ENCODE measurements at regions not wholly inside any gene's neighbourhood (a gene's known extent, or its start where the extent isn't known, plus 50 kb on each side); places are given as distances from the start of the nearest gene placed in this dataset.
"Not testable (repeated sequence)": the region's sequence is repeated elsewhere in the genome, so short reads cannot be mapped to it uniquely, and the experiment has no call there.

DNA sequence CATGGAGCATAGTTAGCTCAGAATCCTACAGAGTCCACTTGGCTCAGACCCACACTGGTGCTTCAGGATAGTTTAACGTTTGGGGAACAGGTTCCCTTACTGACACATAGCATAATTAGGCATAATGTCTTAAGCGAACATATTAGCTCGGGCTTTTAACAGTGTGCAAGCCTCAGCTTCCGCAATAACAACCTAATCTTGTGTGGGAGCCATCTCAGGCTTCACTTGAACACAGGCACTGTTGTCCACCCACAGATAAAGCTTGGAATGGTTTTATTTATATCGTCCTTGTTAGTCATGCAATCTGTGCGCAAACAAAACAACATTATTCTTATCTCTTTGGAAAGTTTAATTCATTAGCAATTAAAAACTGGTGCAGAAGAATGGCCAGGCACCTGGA, 293.5 kb upstream of the NOTCH2NLA start:
- H3K27ac ChIP-seq; H3K36me3 ChIP-seq; intact Hi-C loops (cut with DNase I); DNase-seq (ENCODE audit: low spot score); H3K27me3 ChIP-seq (replicated peaks; ENCODE audit: insufficient read depth); H3K4me1 ChIP-seq (replicated peaks); H3K4me3 ChIP-seq; H3K9me3 ChIP-seq: not testable (repeated sequence)
- WGBS = no CpG with 5 or more reads among the region's 6 CpGs

DNA sequence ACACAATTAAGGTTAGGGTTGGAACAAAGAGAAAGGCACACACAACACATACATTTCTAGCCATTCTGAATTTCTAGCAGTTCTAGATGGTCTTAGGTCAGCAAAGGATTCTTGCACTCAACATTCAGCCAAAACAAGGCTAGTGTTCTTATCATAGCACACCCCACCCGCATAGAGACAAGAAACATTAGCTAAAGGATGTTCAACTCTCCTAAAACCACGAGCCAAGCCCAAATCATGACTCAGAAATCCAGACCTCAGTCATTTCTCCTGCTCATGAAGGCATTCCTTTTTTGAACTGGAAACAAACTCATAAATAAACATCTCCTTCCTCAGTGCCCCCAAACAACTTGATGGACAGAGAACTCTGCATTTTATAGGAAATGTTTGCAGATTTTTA, 293.0 kb upstream of the NOTCH2NLA start:
- H3K27me3 ChIP-seq (replicated peaks; ENCODE audit: insufficient read depth); H3K27ac ChIP-seq; H3K4me1 ChIP-seq (replicated peaks); H3K4me3 ChIP-seq; DNase-seq (ENCODE audit: low spot score); H3K36me3 ChIP-seq; intact Hi-C loops (cut with DNase I); H3K9me3 ChIP-seq: not testable (repeated sequence)
- no CpG with 5 or more reads among the region's 2 CpGs for WGBS

DNA sequence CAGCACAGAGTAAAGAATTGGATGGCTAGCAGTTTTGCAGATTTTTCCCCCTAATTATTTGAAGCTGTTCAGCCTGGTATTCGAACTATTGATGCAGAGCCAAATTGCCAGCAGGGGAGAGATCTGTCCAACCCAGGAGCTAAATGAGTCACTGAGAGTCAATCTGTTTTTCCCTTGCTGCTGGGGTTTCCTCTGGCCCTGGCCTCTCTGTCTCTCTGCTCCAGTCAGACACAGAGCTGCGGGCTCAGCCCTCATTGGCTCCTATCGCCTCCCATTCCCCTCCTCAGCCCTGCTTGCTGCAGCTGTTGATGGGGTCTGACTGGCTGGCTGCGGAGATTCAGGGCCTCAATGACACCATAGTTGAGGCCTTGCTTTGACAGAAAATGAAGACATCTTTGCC, 284.9 kb upstream of the NOTCH2NLA start:
- DNase-seq (ENCODE audit: low spot score); H3K4me3 ChIP-seq; H3K4me1 ChIP-seq (replicated peaks); H3K9me3 ChIP-seq; intact Hi-C loops (cut with DNase I); H3K36me3 ChIP-seq; H3K27me3 ChIP-seq (replicated peaks; ENCODE audit: insufficient read depth); H3K27ac ChIP-seq: not testable (repeated sequence)
- no CpG with 5 or more reads among the region's 4 CpGs for WGBS

DNA sequence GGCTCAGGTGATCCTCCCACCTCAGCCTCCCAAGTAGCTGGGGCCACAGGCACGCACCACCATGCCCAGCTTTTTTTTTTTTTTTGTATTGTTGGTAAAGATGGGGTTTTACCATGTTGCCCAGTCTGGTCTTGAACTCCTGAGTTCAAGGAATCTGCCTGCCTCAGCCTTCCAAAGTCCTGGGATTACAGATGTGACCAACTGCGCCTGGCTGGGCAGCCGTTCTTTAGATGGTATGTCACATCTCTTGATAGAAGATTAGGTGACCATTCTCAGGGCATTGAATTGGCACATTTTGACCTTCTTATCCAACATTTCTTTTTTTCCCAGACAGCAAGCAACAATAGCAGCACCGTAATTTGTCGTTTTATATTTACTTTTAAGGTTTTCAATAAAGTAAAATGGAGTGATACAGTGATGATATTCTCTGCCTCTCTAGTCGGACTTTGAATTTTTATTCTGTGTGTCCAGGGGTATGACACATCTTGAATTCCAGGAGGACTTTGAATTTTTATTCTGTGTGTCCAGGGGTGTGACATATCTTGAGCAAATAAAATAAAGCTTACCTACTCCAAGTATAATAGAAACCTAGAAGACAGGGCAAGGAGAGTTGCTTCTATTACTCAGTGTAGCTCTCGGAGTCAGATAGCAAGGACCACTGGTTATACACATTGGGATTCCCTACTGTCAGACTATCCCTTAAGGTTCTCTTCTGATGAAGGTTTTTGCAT, 282.4 kb upstream of the NOTCH2NLA start:
- H3K27ac ChIP-seq; H3K9me3 ChIP-seq; intact Hi-C loops (cut with DNase I); H3K4me3 ChIP-seq; H3K36me3 ChIP-seq; DNase-seq (ENCODE audit: low spot score); H3K4me1 ChIP-seq (replicated peaks); H3K27me3 ChIP-seq (replicated peaks; ENCODE audit: insufficient read depth): not testable (repeated sequence)
- WGBS = 90% methylated on average over 2 of the region's 7 CpGs

DNA sequence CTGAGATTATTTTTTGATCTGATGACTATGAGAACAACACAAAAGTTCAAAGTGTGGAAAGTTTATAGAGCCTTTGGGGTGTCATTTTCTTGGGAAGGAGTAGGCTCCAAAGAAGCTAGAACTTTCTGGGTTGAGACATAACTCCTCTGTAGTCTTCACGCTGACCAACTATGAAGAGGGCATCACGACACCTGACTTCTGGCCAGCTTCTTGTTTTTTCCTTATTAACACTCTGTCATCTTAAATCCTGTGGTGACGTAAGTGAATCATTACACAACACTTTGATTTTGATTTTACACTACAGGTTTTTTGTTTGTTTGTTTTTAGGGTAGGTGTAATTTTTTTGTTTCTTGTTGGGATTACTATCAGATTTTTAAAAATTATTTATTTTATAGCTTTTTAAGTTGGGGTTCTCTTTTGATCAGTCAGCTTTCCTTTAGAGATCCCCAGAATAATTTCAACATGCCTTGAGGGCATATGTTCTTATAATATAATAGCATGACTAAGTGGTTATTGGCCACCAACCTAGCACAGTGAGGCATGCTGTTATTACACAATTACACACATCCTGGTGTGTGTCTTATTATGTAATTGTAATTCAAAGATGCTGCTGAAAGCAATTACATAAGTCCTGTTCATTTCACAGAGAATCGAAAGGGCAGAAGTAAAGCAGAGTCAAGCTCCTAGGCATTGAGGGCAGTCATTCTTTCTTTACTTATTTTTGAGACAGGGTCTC, 281.6 kb upstream of the NOTCH2NLA start:
- WGBS = no CpG with 5 or more reads among the region's 4 CpGs
- H3K27me3 ChIP-seq (replicated peaks; ENCODE audit: insufficient read depth); H3K36me3 ChIP-seq; intact Hi-C loops (cut with DNase I); H3K9me3 ChIP-seq; H3K4me1 ChIP-seq (replicated peaks); H3K27ac ChIP-seq; DNase-seq (ENCODE audit: low spot score); H3K4me3 ChIP-seq: not testable (repeated sequence)

DNA sequence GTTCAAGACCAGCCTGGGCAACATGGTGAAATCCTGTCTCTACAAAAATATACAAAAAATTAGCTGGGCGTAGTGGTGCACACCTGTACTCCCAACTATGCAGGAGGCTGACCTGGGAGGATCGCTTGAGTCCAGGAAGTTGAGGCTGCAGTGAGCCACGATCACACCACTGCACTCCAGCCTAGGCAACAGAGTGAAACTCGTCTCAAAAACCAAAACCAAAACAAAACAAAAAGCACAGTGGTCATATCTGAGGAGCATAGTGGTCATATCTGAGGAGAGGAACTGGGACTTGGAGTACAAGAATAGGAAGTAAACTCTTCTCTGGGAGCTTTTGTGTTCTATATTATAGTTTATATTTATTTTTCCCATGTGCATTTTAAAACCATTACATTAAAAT, 275.3 kb upstream of the NOTCH2NLA start:
- H3K4me1 ChIP-seq (replicated peaks); H3K36me3 ChIP-seq; H3K27ac ChIP-seq; intact Hi-C loops (cut with DNase I); H3K4me3 ChIP-seq; H3K9me3 ChIP-seq; DNase-seq (ENCODE audit: low spot score); H3K27me3 ChIP-seq (replicated peaks; ENCODE audit: insufficient read depth): not testable (repeated sequence)
- 88% methylated on average over 4 of the region's 4 CpGs for WGBS

DNA sequence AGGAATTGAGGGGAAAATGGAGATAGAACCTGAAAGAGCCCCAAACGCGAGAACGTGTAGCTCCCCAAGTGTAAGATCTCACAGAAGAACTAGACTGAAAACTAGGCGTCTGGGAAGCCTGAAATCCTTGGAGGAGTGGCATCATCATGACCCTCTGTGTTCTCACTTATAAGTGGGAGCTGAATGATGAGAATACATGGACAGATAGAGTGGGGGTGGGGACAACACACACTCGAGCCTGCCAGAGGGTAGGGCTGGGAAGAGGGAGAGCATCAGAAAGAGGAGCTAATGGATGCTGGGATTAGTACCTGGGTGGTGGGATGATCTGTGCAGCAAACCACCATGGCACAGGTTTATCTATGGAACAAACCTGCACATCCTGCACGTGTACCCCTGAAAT, 258.7 kb upstream of the NOTCH2NLA start:
- H3K27ac ChIP-seq; H3K4me3 ChIP-seq; H3K9me3 ChIP-seq; H3K27me3 ChIP-seq (replicated peaks; ENCODE audit: insufficient read depth); H3K4me1 ChIP-seq (replicated peaks); H3K36me3 ChIP-seq; DNase-seq (ENCODE audit: low spot score); intact Hi-C loops (cut with DNase I): not testable (repeated sequence)
- WGBS = no CpG with 5 or more reads among the region's 6 CpGs

DNA sequence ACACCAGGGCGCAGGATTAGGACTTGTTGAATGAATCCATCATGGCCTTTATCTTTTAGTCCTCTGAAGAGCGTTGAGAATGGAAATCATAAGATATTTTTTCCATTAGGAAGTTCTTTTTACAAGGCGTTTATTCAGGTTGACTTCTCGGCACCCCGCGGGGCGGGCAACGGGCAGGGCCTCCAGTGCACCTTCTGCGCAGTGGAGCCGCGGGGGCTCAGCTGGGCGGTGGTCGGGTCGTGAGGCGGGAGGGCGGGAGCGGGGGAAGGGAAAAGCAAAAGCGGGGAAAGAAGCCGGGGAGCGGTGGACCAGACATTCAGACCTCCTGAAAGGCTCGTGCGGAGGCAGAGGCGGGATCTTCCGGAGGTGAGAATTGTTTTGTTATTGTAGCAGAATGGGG, 258.3 kb upstream of the NOTCH2NLA start:
- peak overlapping the region in 1 of 2 donors; percentile 34 for H3K4me3 ChIP-seq
- H3K36me3 ChIP-seq; DNase-seq (ENCODE audit: low spot score); H3K27ac ChIP-seq; H3K27me3 ChIP-seq (replicated peaks; ENCODE audit: insufficient read depth); H3K9me3 ChIP-seq; intact Hi-C loops (cut with DNase I); H3K4me1 ChIP-seq (replicated peaks): not testable (repeated sequence)
- no CpG with 5 or more reads among the region's 24 CpGs for WGBS

DNA sequence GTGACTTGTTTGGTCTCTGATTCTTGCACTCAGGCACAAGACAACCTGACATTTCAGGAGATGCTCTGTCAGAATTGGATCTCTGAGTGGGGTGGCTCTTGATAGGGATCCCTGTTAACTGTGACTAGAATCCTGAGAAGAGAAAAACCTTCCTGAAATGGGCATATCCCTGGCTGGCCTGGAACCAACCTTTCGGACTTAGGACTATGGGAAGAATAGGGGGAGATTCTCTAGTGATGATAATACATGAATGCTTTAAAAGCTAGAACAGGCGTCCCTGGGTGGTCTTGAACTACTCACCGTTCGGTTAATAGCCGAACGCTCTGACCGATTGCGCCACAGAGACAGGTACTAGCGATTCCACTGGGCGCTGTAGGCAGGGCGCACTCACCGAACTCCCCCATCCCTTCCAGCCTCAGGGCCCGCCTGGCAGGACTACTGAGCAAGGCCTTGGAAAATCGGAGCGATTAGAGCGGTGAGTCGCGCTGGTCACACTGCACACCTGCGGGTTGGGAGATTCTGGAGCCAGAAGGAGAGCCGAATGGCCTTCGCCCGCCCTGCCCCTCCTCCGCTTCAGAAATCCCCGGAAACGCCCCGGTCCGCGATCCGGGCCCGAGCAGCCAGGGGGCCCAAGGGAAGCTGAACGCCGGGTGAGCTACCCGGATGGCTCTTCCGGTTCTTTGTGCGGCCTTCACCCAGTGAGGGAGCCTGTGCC, 257.6 kb upstream of the NOTCH2NLA start:
- H3K9me3 ChIP-seq; DNase-seq (ENCODE audit: low spot score); H3K36me3 ChIP-seq; H3K27me3 ChIP-seq (replicated peaks; ENCODE audit: insufficient read depth); intact Hi-C loops (cut with DNase I); H3K4me1 ChIP-seq (replicated peaks): not testable (repeated sequence)
- Histone ChIP-seq H3K4me3 (peak overlapping the region; percentile 18 to 34), H3K27ac (peak overlapping the region in 1 of 2 donors; percentile 39)
- WGBS = no CpG with 5 or more reads among the region's 35 CpGs

DNA sequence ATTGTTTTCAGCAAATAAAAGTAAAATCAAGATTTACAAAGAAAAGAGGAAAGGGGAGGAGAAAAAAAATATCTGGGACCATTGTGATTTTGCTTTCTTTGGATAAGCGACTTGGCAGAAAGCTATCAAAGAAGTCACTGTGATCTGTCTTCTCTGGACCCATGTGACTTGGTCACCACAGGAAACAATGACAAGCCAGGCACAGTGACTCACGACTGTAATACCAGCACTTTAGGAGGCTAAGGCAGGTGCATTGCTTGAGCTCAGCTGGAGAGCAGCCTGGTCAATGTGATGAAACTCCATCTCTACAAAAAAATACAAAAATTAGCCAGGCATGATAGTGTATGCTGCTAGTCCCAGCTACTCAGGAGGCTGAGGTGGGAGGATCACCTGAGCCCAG, 255.4 kb upstream of the NOTCH2NLA start:
- 92% methylated on average over 1 of the region's 2 CpGs for WGBS
- H3K36me3 ChIP-seq; H3K9me3 ChIP-seq; H3K4me1 ChIP-seq (replicated peaks); H3K27ac ChIP-seq; intact Hi-C loops (cut with DNase I); DNase-seq (ENCODE audit: low spot score); H3K27me3 ChIP-seq (replicated peaks; ENCODE audit: insufficient read depth); H3K4me3 ChIP-seq: not testable (repeated sequence)

DNA sequence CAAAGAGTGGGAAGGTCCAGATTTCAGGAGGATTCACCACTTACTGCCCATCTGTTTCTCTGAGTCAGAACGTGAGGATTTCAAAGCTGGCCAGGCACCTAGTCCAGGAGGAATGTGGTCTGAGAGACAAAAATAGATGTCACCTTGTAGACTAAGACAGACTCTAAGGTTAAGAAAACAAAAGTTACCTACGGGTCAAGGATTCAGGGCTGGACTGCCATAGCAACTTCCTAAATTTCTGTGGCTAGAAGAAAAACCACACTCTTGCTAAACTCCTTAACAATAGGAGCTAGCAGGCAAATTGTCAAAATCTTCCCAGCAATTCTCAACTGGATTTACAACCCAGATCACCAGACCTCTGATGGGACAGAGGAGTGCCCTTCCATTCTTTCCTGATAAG, 250.4 kb upstream of the NOTCH2NLA start:
- DNase-seq (ENCODE audit: low spot score); H3K36me3 ChIP-seq; H3K9me3 ChIP-seq; H3K4me3 ChIP-seq; H3K27me3 ChIP-seq (replicated peaks; ENCODE audit: insufficient read depth); H3K27ac ChIP-seq; intact Hi-C loops (cut with DNase I); H3K4me1 ChIP-seq (replicated peaks): not testable (repeated sequence)
- 91% methylated on average over 2 of the region's 2 CpGs for WGBS
